AG04450 (cell line): ENCODE measurements at regions not wholly inside any gene's neighbourhood (a gene's known extent, or its start where the extent isn't known, plus 50 kb on each side); places are given as distances from the start of the nearest gene placed in this dataset.

Experiments used
- CTCF ChIA-PET: fragments of 300-600, 350-600 bp; formaldehyde crosslinking; extraction: SDS; loops from one replicate; lab custom pipeline; 2022; ENCODE audit warnings: antibody characterized with exemption, inconsistent platforms; lab: Charles Lee
- POLR2A ChIA-PET: fragments of 350-600 bp; formaldehyde crosslinking; extraction: SDS; loops from one replicate; lab custom pipeline; 2021; ENCODE audit warnings: antibody characterized with exemption, inconsistent platforms; lab: Yijun Ruan, JAX
- DNase-seq: peaks from one replicate; pipeline ENCODE4 v3.0.0-alpha.2; 2011; ENCODE audit warnings: low read depth, low spot score
- H3K27ac ChIP-seq: one replicate; pipeline ENCODE4 v1.5.1; 2012; ENCODE audit warnings: low read depth, low read length, control low read depth
- H3K27me3 ChIP-seq: one replicate; pipeline ENCODE4 v1.6.0; 2012; ENCODE audit warnings: low read length; ENCODE audit not compliant: control insufficient read depth, insufficient read depth
- H3K4me3 ChIP-seq: 2 replicates; pipeline ENCODE4 v1.5.1; 2011; ENCODE audit warnings: mild to moderate bottlenecking, low read depth, low read length, control low read depth
- H3K9me3 ChIP-seq: 2 replicates; pipeline ENCODE4 v1.5.1; 2012; ENCODE audit warnings: low read length; ENCODE audit not compliant: control insufficient read depth, insufficient read depth
- TF ChIP-seq, protein P1 (sequence below): IDR thresholded peaks from 2 replicates; pipeline ENCODE4 v1.5.1; 2011; ENCODE audit warnings: low read depth, low read length, control low read depth, inconsistent platforms

DNA sequence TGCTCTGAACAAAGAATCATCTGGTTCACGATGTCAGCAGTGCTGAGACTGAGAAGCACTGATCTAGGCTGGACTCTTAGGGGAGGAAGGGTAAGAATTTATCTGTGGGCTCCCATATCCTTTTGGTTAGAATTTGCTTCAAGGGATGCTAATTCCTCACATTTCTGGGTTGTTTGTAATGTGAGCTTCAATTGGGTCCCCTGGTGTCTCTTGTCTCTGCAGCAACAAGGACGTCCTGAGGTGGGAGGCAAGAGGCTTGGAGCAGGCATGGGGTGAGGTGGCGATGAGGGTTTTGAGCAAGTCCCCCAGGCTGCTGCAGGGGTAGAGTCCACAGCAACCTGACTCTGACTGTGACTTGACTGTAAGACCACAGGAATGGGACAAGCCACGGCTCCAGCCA lies 213.8 kb upstream of the NLRP1 start:
- no peak overlapping the region for H3K27ac ChIP-seq
- H3K4me3 ChIP-seq = no peak overlapping the region
- no peak for DNase-seq
- CTCF ChIA-PET = no interaction called here
- H3K9me3 ChIP-seq = no peaks in the 10 kb centered on the region; the same call in none of the 2 replicates
- H3K27me3 ChIP-seq = peaks cover 11% of the 10 kb centered on the region
- TF ChIP-seq, protein P1, sequence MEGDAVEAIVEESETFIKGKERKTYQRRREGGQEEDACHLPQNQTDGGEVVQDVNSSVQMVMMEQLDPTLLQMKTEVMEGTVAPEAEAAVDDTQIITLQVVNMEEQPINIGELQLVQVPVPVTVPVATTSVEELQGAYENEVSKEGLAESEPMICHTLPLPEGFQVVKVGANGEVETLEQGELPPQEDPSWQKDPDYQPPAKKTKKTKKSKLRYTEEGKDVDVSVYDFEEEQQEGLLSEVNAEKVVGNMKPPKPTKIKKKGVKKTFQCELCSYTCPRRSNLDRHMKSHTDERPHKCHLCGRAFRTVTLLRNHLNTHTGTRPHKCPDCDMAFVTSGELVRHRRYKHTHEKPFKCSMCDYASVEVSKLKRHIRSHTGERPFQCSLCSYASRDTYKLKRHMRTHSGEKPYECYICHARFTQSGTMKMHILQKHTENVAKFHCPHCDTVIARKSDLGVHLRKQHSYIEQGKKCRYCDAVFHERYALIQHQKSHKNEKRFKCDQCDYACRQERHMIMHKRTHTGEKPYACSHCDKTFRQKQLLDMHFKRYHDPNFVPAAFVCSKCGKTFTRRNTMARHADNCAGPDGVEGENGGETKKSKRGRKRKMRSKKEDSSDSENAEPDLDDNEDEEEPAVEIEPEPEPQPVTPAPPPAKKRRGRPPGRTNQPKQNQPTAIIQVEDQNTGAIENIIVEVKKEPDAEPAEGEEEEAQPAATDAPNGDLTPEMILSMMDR = no peak
- POLR2A ChIA-PET = no interaction called here

- CTCF ChIA-PET = no interaction called here
- Histone ChIP-seq H3K4me3 (no peak overlapping the region), H3K27me3 (peaks cover 8% of the 10 kb centered on the region), H3K27ac (no peak overlapping the region), H3K9me3 (no peaks in the 10 kb centered on the region; the same call in 1 of the 2 replicates)
- TF ChIP-seq, protein P1 = no peak
- DNase-seq = no peak
- POLR2A ChIA-PET = no interaction called here
Observed at GRCh38 chr17:5800131-5800530, 215.8 kb upstream of the NLRP1 start.

DNA sequence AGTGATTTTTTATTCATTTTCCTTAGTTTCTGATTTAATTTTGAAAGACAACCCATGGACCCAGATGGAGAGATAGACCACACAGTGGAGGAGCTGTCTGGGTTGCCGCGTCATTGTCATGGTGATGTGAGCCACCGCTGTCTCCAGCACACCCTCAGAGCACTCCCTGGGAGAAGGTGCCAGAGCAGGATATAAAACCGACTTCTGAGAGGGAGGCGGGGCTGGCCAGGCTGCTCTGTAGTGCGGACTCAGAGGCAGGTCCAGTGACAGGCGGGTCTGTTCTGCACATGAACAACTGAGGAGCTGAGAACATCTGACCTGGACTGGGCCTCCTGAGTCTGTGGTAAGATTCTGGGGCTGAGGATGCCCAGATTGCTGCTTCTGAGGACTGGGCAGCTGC lies 216.3 kb upstream of the NLRP1 start:
- H3K27ac ChIP-seq = no peak overlapping the region
- DNase-seq = no peak
- TF ChIP-seq, protein P1 = no peak
- CTCF ChIA-PET = no interaction called here
- POLR2A ChIA-PET = no interaction called here
- peaks cover 8% of the 10 kb centered on the region for H3K27me3 ChIP-seq
- H3K4me3 ChIP-seq = no peak overlapping the region
- H3K9me3 ChIP-seq = no peaks in the 10 kb centered on the region; the same call in 1 of the 2 replicates

DNA sequence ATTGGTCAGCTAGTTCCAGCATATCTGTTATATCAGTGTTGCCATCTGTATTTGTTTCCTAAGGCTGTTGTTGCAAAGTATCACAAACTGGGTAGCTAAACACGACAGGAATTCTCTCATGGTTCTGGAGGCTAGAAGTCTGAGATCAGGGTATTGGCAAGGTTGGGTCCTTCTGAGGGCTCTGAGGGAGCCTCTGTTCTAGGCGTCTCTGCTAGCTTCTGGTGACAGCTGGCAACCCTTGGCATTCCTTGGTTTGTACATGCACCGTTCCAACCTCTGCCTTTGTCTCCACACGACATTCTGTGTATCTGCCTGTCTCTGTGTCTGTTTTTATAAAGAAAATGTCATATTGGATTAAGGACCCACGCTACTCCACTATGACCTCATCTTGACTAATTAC lies 219.9 kb upstream of the NLRP1 start:
- Histone ChIP-seq H3K9me3 (peaks cover 6% of the 10 kb centered on the region), H3K27ac (no peak overlapping the region), H3K4me3 (no peak overlapping the region), H3K27me3 (peaks cover 8% of the 10 kb centered on the region)
- no peak for DNase-seq
- ChIA-PET CTCF (interaction anchor here (0.9 kb wide), 1 partner anchor 11 kb away, joined by 3 read pairs; no protein-coding TSS in a partner anchor), POLR2A (no interaction called here)
- TF ChIP-seq, protein P1 = no peak

DNA sequence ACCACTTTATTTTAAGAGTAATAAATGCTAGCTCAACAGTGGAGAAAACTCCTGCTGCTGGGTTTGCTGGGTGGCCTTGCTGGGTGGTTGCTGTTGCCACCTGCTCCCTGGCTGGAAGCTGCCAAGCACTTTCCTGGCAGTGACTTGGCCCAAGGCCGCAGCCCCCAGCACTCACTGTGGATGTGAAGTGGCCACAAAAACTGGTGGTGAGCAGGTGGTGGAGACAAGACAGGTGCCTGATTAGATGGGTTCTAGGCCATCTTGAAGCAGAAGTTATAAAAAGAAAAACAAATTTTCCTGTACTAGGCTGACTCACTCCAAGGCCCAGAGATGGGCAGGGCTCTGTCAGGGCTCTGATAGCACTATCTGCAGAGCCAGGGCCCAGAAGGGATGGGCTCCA lies 224.7 kb upstream of the NLRP1 start:
- DNase-seq = no peak
- CTCF ChIA-PET = no interaction called here
- TF ChIP-seq, protein P1 = no peak
- H3K27ac ChIP-seq = no peak overlapping the region
- H3K4me3 ChIP-seq = no peak overlapping the region
- POLR2A ChIA-PET = no interaction called here
- peaks cover 20% of the 10 kb centered on the region for H3K9me3 ChIP-seq
- peaks cover 2% of the 10 kb centered on the region for H3K27me3 ChIP-seq
